ENCODE measurements at regions not wholly inside any gene's neighbourhood (a gene's known extent, or its start where the extent isn't known, plus 50 kb on each side); places are given as distances from the start of the nearest gene placed in this dataset.
"Not testable (repeated sequence)": the region's sequence is repeated elsewhere in the genome, so short reads cannot be mapped to it uniquely, and the experiment has no call there.

DNA sequence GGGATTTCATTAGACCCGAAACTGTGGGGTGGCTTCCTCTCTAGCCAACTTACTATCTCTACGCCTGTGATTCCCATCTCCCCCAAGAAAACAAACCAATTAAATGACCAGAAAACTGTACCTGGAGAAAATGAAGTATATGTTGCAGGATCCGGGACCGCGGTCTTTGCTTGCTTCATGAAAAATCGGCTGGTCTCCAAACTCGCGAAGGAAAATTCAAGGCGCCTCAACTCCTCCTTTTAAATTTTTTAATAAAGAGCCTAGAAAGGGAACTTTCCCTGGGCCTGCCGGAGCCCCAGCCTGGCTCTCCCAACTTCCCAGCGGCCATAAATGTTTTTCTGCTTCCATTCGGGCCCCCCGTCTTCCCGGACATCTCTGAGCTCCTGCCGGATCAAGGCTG is 110.8 kb upstream of the FOXD4L5 start:
- not testable (repeated sequence) for DNase-seq (ENCODE audit: low read depth in 2 of 2)

DNA sequence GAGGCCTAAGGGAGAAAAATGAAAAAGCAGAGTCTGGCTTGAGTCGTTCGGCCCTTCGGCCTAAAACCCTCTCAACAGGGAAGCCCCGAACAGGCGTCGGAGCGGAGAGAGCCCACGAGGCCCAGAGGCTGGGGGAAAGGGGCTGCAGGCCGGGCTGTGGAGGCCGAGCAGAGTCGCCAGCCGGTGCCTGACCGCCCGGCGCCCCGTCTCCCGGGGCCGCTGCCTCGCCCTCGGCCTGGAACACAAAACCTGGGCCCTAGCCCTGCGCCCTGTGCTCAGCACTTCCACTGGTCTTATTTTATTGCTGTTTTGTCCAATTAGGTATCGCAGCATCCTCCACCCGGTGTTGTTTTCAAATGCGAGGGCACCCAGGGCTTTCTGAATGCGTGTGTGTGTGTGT is 110.1 kb upstream of the FOXD4L5 start:
- not testable (repeated sequence) for DNase-seq (ENCODE audit: low read depth in 2 of 2)

DNA sequence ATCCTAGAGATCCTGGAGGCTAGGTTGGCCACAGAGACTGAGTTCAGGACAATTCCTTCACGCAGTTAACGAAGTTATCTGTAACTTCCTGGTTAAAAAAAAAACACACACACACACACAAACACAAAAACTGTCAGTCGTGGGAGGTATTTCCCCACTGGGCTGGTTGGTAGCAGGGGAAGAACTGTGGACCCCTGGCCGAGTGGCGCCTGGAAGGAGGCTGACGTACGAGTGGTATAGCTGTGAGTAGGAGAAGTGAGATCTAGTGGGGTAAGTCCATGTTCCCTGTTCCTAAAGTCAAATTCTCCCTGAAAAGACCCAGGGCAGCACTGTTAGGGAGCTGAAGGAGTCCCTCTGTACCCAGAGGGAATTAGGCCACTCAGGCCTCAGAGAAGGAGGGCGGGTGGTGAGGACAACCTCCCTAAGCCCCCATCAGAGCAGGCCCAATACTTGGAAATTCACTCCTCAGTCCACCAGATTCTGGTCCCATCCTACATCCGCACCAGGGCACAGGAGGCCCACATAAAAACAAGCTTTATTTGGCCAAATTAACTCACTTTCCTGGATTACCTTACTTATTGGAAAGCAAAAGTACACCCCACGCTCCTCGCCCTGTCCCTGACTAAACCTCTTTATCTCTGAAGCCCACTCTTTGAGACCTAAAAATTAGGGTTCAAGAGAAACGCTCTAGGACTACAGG is 108.3 kb upstream of the FOXD4L5 start:
- DNase-seq (ENCODE audit: low read depth in 2 of 2), result not testable (repeated sequence)

DNA sequence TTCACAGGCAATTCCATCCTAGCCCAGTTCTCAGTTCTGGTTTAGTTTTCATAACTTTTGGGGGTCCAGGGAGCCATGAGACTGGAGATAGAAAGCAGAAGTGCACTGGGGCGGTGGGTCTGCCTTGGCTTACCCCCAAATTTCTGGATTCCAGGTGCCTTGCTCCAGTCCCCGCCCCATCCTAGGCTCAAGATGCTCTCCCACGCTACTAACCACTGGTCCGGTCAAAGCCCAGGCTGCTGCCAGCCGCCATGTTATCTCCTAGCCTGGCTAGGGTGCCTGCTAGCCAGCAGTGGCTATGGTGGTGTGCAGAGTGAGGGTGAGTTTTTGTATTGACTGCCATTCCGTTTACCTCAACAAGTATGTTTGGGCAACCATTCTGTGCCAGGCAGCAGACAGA is 107.6 kb upstream of the FOXD4L5 start:
- not testable (repeated sequence) for DNase-seq (ENCODE audit: low read depth in 2 of 2)

DNA sequence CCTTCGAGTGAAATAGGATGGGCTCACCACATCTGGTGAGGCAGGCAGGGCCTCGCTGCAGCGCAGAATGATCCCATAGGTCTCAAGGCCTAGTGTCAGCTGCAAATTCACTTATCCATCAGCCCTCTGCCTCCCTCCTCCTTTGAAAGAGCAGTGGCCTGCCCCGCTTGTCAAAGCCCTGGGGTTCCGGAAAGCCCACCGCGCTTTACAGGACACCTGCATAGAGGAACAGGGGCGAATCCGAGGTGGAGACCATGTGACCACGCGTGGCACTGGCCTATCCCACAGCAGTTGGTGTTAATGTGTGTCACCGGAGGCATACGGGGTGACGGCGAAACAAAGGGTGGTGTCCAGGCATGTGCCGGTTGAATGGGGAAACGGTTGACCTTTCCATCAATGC is 104.7 kb upstream of the FOXD4L5 start:
- not testable (repeated sequence) for DNase-seq (ENCODE audit: low read depth in 2 of 2)

DNA sequence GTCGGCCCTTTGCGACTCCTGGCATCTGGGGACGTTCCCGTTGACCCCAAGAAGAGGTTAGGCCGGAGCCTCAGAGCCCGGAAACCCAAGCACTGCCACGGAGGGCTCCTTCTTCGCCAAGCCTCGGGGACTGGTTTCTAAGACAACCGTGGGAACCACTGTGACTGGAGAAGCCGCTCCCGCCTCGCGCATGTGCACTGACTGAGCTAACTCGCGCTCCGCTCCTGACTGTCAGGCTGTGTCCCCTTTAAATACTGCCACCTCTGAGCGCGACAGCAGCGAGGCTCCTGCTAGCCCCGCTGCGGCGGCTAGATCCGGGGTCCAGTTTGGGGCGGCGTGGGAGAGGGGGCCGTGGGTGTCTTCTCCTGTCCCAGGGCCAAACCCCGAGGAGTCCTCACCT is 104.2 kb upstream of the FOXD4L5 start:
- DNase-seq (ENCODE audit: low read depth in 2 of 2), result not testable (repeated sequence)

DNA sequence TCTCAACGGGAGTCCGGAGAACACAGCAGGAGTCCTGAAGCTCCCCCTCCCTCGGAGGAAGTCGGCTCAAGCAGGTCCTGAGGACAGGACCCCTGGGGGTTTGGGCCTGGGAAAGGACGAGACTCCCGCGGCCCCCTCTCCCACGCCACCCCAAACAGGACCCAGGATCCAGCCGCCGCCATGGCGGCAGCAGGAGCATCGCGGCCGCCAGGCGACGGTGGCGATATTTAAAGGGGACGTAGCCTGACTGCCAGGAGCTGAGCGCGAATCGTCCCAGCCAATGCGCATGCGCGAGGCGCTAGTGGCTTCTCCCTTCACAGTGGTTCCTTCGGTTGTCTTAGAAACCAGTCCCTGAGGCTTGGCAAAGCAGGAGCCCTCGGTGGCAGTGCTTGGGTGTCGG is 101.7 kb upstream of the FOXD4L5 start:
- peak; percentile 53 to 58 for DNase-seq (ENCODE audit: low read depth in 2 of 2)

DNA sequence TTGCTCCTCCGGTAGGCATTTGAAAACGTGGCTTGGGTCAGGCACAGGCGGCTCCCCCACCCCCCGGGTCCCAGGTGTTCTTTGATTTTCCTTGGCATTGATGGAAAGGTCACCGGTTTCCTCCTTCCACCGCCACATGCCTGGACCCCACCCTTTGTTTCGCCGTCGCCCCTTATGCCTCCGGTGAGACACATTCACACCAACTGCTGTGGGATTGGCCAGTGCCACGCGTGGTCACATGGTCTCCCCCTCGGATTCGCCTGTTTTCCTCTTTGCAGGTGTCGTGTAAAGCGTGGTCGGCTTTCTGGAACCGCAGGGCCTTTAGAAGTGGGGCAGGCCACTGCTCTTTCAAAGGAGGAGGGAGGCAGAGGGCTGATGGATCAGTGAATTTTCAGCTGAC is 101.2 kb upstream of the FOXD4L5 start:
- not testable (repeated sequence) for DNase-seq (ENCODE audit: low read depth in 2 of 2)

DNA sequence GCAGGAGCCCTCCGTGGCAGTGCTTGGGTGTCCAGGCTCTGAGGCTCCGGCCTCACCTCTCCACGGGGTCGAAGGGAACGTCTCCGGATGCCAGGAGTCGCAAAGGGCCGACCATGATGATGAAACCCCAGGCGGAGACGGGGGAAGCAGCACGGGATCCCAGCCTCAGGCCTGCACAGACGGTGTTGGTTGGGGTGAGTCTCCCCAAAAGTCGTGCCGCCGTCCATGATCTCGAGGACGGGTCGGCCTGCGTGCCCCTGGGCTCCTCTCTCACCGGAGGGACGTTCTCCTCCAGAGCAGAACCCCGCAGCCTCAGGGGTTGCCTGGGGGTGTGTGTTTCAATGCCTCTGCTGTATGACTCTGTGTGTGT is 100.6 kb upstream of the FOXD4L5 start:
- not testable (repeated sequence) for DNase-seq (ENCODE audit: low read depth in 2 of 2)

DNA sequence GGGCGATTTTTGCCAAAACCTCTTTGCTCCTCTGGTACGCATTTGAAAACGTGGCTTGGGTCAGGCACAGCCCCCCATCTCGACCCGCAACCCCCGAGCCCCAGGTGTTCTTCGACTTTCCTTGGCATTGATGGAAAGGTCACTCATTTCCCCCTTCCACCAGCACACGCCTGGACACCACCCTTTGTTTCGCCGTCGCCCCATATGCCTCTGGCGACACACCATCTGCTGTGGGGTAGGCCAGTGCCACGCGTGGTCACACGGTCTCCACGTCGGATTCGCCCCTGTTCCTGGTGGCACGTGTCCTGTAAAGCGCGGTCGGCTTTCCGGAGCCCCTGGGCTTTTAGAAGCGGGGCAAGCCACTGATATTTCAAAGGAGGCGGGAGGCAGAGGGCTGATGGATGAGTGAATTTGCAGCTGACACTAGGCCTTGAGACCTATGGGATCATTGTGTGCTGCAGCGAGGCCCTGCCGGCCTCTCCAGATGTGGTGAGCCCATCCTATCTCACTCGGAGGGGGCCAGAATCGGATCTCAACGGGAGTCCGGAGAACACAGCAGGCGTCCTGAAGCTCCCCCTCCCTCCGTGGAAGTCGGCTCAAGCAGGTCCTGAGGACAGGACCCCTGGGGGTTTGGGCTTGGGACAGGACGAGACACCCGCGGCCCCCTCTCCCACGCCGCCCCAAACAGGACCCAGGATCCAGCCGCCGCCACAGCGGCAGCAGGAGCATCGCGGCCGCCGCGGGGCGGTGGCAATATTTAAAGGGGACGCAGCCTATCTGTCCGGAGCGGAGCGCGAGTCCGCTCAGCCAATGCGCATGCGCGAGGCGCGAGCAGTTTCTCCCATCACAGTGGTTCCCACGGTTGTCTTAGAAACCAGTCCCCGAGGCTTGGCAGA is 100.0 kb upstream of the FOXD4L5 start:
- not testable (repeated sequence) for DNase-seq (ENCODE audit: low read depth in 2 of 2)

DNA sequence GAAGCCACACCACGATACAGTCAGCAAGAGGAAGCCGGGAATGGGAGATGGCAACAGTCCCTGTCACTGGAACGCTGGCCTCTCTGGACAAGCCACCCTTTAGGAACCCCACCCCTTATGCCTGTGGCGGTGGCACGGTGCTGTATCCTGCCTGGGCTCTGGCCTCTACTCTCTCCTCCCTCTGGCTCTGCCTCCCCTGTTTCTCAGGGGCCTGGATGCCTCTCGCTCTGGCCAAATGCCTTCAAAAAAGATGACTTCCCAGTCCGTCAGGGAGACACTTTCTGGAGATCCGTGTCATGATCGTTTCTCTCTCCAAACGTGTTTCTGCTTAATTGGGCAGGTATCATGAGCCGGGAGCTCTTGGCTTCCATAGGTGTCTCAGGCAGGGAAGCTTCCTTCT is 99.1 kb upstream of the FOXD4L5 start:
- DNase-seq (ENCODE audit: low read depth in 2 of 2), result not testable (repeated sequence)

DNA sequence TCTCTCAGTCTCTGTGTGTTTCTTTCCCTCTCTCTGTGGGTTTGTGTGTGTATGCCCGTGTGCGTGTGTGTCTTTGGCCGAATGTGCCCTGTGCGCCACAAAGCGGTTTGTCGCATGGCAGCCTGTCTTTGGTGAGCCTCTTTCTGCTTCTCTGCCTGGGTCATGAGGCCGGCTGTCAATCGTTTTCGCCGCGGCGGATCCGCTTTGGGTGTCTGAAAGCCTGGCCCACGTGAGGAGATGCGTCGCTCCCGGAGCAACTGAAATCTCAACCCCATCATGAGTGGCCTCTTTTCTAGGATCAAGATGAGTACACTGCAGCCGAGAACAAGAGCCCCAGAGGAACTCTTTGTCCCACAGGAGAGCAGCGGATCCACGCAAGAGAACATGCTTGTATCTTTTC is 98.6 kb upstream of the FOXD4L5 start:
- not testable (repeated sequence) for DNase-seq (ENCODE audit: low read depth in 2 of 2)

DNA sequence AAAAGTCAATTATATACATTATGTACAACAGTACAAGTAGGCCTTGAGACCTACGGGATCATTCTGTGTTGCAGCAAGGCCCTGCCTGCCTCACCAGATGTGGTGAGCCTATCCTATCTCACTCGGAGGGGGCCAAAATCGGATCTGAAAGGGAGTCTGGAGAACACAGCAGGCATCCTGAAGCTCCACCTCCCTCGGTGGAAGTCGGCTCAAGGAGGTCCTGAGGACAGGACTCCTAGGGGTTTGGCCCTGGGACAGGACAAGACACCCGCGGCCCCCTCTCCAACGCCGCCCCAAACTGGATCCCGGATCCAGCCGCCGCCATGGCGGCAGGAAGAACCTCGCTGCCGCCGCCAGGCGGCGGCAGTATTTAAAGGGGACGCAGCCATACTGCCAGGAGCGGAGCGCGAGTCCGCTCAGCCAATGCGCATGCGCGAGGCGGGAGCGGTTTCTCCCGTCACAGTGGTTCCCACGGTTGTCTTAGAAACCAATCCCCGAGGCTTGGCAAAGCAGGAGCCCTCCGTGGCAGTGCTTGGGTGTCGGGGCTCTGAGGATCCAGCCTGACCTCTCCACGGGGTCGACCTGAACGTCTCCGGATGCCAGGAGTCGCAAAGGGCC is 97.8 kb upstream of the FOXD4L5 start:
- not testable (repeated sequence) for DNase-seq (ENCODE audit: low read depth in 2 of 2)
